Gastrocnemius medialis (tissue), 4 donors: ENCODE measurements at regions not wholly inside any gene's neighbourhood (a gene's known extent, or its start where the extent isn't known, plus 50 kb on each side); places are given as distances from the start of the nearest gene placed in this dataset.

Experiments used
- CTCF ChIP-seq, 5 experiments: fragments of 450-650 bp in 3 of 5; fragments of 200-600 bp in 2 of 5; sonication (generic) in 2 of 5; IDR thresholded peaks in 4 of 5; conservative IDR thresholded peaks in 1 of 5; 1 replicate in 4 of 5; 2 replicates in 1 of 5; pipeline ENCODE4 v1.5.1; 2016 to 2019; ENCODE audit warnings: antibody characterized with exemption in 5 of 5, mild to moderate bottlenecking in 3 of 5, moderate library complexity in 3 of 5
- POLR2A ChIP-seq, 2 donors: fragments of 450-650 bp; IDR thresholded peaks; one replicate each; pipeline ENCODE4 v1.6.1; 2017; ENCODE audit warnings: antibody characterized with exemption in 2 of 2, mild to moderate bottlenecking in 2 of 2, moderate library complexity in 2 of 2

GRCh38 chr20:47982574-47983360, 197.5 kb upstream of the SULF2 start:
- TF ChIP-seq CTCF (IDR thresholded peaks at IDR 0.05 in 4 of 5, conservative IDR thresholded peaks at IDR 0.05 in 1 of 5): no peak
- TF ChIP-seq POLR2A (IDR thresholded peaks at IDR 0.05): no peak
